Activated T-cell treated with anti-CD3 and anti-CD28 coated beads, Interleukin-2, amount 50 U/mL, for 72 hours (primary cell): ENCODE measurements at regions not wholly inside any gene's neighbourhood (a gene's known extent, or its start where the extent isn't known, plus 50 kb on each side); places are given as distances from the start of the nearest gene placed in this dataset.
"Not testable (repeated sequence)": the region's sequence is repeated elsewhere in the genome, so short reads cannot be mapped to it uniquely, and the experiment has no call there.

Experiments used
- ATAC-seq, 2 donors: fragments of 150-1000 bp; cut with Tn5 transposase; replicated peaks in 1 of 2; 2 replicates each; pipeline ENCODE4 v1.10.0; 2021; ENCODE audit warnings: moderate library complexity in 2 of 2, mild to moderate bottlenecking in 1 of 2
- DNase-seq, 2 donors: peaks; one replicate each; pipeline ENCODE4 v3.0.0; 2021 to 2022; ENCODE audit warnings: mixed read lengths in 1 of 2
- H3K27ac Mint-ChIP-seq: one replicate; pipeline ENCODE4 v1.8.0; 2022; ENCODE audit warnings: mild to moderate bottlenecking, moderate library complexity, mixed read lengths
- H3K27me3 Mint-ChIP-seq: one replicate; pipeline ENCODE4 v1.8.0; 2022; ENCODE audit warnings: low read depth, mixed read lengths
- H3K36me3 Mint-ChIP-seq, 2 donors: one replicate each; pipeline ENCODE4 v1.8.0; 2022; ENCODE audit warnings: mixed read lengths in 2 of 2, mild to moderate bottlenecking in 1 of 2; ENCODE audit not compliant: insufficient read depth in 2 of 2
- H3K4me1 Mint-ChIP-seq: one replicate; pipeline ENCODE4 v1.8.0; 2022; ENCODE audit warnings: low read depth, mixed read lengths
- H3K4me3 Mint-ChIP-seq, 2 donors: one replicate each; pipeline ENCODE4 v1.8.0; 2022; ENCODE audit warnings: mild to moderate bottlenecking in 2 of 2, mixed read lengths in 2 of 2, moderate library complexity in 2 of 2
- H3K9me3 Mint-ChIP-seq, 2 donors: one replicate each; pipeline ENCODE4 v1.8.0; 2022; ENCODE audit warnings: mixed read lengths in 2 of 2

DNA sequence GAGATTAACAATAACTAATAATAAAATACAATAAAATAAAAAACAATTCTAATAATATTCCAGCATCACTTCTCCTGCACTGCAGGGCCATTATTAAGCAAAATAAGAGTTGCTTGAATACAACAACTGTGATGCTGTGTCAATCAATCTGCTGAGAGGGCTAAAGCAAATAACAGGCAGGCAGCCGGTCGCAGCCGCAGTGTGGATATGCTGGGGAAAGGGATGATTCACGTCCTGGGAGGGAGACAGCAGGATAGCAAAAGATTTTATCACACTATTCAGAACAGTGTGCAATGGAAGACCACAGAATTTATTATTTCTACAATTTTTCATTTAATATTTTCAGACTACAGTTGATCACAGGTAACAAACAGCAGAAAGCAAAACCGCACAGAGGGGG lies 76.5 kb upstream of the SMARCAD1 start:
- DNase-seq (no peak), ATAC-seq (no peak)
- H3K36me3 Mint-ChIP-seq, result no peaks in the 10 kb centered on the region
- no peaks in the 10 kb centered on the region for H3K4me1 Mint-ChIP-seq
- no peaks in the 10 kb centered on the region for H3K27me3 Mint-ChIP-seq
- peaks cover 0 to 2% of the 10 kb centered on the region in 2 donors for H3K9me3 Mint-ChIP-seq
- no peak overlapping the region for H3K27ac Mint-ChIP-seq
- no peak overlapping the region for H3K4me3 Mint-ChIP-seq

GRCh38 chr4:94135701-94136100 lies 72.0 kb upstream of the SMARCAD1 start:
- ATAC-seq (no peak), DNase-seq (no peak)
- Mint-ChIP-seq H3K36me3 (no peaks in the 10 kb centered on the region), H3K4me3 (no peak overlapping the region), H3K27me3 (no peaks in the 10 kb centered on the region), H3K27ac (no peak overlapping the region), H3K9me3 (peaks cover 0 to 2% of the 10 kb centered on the region in 2 donors), H3K4me1 (no peaks in the 10 kb centered on the region)

DNA sequence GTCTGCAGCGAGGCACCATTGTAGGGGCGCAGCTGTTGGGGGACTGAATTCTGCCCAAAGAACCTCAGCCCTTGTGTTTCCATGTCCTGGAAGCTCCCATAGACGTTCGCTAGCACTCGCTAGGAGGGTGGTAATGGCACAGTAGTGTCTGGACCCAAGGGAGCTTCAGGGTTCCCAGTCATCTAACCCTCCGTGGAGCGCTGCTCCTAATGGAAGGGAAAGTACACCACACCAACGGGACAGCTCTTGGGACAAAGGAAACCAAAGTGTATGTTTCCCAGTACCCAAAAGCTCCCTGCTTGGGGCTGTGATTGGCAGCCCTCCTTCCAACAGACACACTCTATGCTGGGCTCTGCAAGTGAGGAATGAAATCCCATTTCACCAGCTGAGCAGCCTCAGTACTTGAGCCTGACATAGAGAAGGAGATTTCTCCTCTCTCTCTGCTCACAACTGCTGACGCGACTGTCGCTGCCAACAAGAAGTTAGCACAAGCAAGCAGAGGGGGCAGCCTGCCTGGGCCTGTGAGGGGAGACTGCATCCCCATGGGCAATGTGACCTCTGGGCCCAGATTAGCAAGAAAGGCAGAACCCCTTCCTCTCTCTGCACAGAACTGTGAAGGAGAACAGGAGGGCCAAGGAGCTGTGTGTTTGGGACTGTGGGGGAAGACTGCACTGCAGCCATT lies 67.6 kb upstream of the SMARCAD1 start:
- Mint-ChIP-seq H3K27ac (no peak overlapping the region), H3K36me3 (no peaks in the 10 kb centered on the region), H3K9me3 (no peaks in the 10 kb centered on the region), H3K4me3 (no peak overlapping the region), H3K27me3 (no peaks in the 10 kb centered on the region), H3K4me1 (no peaks in the 10 kb centered on the region)
- DNase-seq, result no peak
- ATAC-seq, result no peak

DNA sequence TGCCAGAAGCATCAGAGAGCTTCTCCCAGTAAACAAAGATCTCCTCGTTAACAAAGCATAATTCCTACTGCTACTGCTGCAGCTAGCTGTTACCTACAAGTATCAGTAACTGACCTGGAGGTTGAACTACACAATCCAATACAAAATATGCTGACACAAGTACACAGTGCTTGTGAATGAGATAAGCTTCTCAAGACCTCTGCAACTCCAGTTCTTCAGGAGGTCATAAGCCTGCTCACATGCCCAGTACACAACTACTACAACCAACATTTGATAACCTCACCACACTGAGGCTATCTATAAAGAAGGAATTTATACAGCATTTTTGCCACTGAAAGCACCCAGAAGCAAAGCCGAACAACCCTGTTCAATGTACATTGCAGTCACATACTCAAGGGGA lies 66.7 kb upstream of the SMARCAD1 start:
- H3K27ac Mint-ChIP-seq, result no peak overlapping the region
- H3K9me3 Mint-ChIP-seq, result no peaks in the 10 kb centered on the region
- H3K36me3 Mint-ChIP-seq, result no peaks in the 10 kb centered on the region
- no peaks in the 10 kb centered on the region for H3K27me3 Mint-ChIP-seq
- no peaks in the 10 kb centered on the region for H3K4me1 Mint-ChIP-seq
- ATAC-seq (no peak), DNase-seq (no peak)
- H3K4me3 Mint-ChIP-seq, result no peak overlapping the region

DNA sequence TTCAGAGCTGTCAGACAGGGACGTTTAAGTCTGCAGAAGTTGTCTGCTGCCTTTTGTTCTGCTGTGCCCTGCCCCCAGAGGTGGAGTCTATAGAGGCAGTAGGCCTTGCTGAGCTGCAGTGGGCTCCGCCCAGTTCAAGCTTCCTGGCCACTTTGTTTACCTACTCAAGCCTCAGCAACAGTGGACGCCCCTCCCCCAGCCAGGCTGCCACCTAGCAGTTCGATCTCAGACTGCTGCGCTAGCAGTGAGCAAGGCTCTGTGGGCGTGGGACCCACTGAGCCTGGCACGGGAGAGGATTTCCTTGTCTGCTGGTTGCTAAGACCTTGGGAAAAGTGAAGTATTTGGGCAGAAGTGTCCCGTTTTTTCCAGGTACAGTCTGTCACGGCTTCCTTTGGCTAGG lies 59.6 kb upstream of the SMARCAD1 start:
- not testable (repeated sequence) for H3K4me3 Mint-ChIP-seq, DNase-seq, H3K9me3 Mint-ChIP-seq, H3K4me1 Mint-ChIP-seq, ATAC-seq, H3K27ac Mint-ChIP-seq, H3K36me3 Mint-ChIP-seq, H3K27me3 Mint-ChIP-seq

GRCh38 chr4:94152466-94152865 lies 55.2 kb upstream of the SMARCAD1 start:
- DNase-seq (no peak), ATAC-seq (no peak)
- H3K27me3 Mint-ChIP-seq, result no peaks in the 10 kb centered on the region
- H3K4me1 Mint-ChIP-seq, result no peaks in the 10 kb centered on the region
- H3K27ac Mint-ChIP-seq, result no peak overlapping the region
- H3K36me3 Mint-ChIP-seq, result no peaks in the 10 kb centered on the region
- H3K9me3 Mint-ChIP-seq, result no peaks in the 10 kb centered on the region
- H3K4me3 Mint-ChIP-seq, result no peak overlapping the region

GRCh38 chr4:94155404-94155803 lies 52.3 kb upstream of the SMARCAD1 start:
- H3K27me3 Mint-ChIP-seq, DNase-seq, H3K27ac Mint-ChIP-seq, ATAC-seq, H3K36me3 Mint-ChIP-seq, H3K9me3 Mint-ChIP-seq, H3K4me1 Mint-ChIP-seq, H3K4me3 Mint-ChIP-seq: not testable (repeated sequence)

DNA sequence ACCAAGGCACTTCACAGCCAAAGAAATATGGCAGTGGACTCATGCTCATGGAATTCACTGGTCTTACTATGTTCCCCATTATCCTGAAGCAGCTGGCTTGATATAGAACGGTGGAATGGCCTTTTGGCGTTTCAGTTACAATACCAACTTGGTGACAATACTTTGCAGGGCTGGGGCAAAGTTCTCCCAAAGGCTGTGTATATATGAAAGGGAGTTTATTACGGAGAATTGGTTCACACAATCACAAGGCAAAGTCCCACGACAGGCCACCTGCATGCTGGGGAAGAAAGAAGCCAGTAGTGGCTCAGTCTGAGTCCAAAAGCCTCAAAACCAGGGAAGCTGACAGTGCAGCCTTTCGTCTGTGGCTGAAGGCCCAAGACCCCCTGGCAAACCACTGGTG lies 50.8 kb upstream of the SMARCAD1 start:
- no peak overlapping the region for H3K27ac Mint-ChIP-seq
- ATAC-seq, result no peak
- H3K36me3 Mint-ChIP-seq, result no peaks in the 10 kb centered on the region
- no peak for DNase-seq
- H3K9me3 Mint-ChIP-seq, result no peaks in the 10 kb centered on the region
- H3K4me1 Mint-ChIP-seq, result peaks cover 11% of the 10 kb centered on the region
- H3K4me3 Mint-ChIP-seq, result no peak overlapping the region
- no peaks in the 10 kb centered on the region for H3K27me3 Mint-ChIP-seq
